ENCODE measurements at regions not wholly inside any gene's neighbourhood (a gene's known extent, or its start where the extent isn't known, plus 50 kb on each side); places are given as distances from the start of the nearest gene placed in this dataset.

GRCh38 chr4:188680004-188680666 lies 540.9 kb downstream of the TRIML1 start:
- Histone ChIP-seq H3K27ac (no peak overlapping the region), H3K4me3 (ENCODE audit: low read depth in 1 of 2, low read length in 1 of 2) (no peak overlapping the region), H3K9me3 (no peaks in the 10 kb centered on the region), H3K36me3 (no peaks in the 10 kb centered on the region), H3K27me3 (no peaks in the 10 kb centered on the region), H3K4me1 (ENCODE audit: control insufficient read depth in 1 of 2, insufficient read depth in 1 of 2, low read depth in 1 of 2, low read length in 1 of 2) (no peaks in the 10 kb centered on the region)
- TF ChIP-seq, protein P1, sequence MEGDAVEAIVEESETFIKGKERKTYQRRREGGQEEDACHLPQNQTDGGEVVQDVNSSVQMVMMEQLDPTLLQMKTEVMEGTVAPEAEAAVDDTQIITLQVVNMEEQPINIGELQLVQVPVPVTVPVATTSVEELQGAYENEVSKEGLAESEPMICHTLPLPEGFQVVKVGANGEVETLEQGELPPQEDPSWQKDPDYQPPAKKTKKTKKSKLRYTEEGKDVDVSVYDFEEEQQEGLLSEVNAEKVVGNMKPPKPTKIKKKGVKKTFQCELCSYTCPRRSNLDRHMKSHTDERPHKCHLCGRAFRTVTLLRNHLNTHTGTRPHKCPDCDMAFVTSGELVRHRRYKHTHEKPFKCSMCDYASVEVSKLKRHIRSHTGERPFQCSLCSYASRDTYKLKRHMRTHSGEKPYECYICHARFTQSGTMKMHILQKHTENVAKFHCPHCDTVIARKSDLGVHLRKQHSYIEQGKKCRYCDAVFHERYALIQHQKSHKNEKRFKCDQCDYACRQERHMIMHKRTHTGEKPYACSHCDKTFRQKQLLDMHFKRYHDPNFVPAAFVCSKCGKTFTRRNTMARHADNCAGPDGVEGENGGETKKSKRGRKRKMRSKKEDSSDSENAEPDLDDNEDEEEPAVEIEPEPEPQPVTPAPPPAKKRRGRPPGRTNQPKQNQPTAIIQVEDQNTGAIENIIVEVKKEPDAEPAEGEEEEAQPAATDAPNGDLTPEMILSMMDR (IDR thresholded peaks at IDR 0.05) = no peak

GRCh38 chr4:188680667-188681063 lies 541.4 kb downstream of the TRIML1 start:
- H3K36me3 ChIP-seq = no peaks in the 10 kb centered on the region

DNA sequence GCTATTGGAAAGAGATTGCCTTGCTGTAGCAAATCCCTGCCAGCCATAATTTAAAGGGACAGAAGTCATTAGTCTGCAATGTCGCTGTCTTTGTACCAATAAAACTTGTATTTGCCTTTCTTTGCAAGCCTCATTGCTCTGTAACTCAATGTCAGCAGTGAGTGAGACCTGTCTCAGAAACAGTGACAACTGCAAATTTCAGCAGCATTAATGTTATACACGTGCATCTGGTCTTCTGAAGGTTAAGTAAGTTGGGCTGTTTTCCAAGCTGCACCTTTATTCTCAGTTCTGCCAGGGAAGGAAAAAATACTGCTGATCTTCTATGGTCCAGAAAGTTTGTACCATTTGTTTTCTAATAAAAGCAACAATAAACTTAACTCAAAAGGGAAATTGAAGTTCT lies 543.1 kb downstream of the TRIML1 start:
- Histone ChIP-seq H3K4me1 (ENCODE audit: control insufficient read depth in 1 of 2, insufficient read depth in 1 of 2, low read depth in 1 of 2, low read length in 1 of 2) (no peaks in the 10 kb centered on the region), H3K27ac (no peak overlapping the region), H3K4me3 (ENCODE audit: low read depth in 1 of 2, low read length in 1 of 2) (no peak overlapping the region), H3K36me3 (no peaks in the 10 kb centered on the region), H3K27me3 (no peaks in the 10 kb centered on the region), H3K9me3 (no peaks in the 10 kb centered on the region)
- TF ChIP-seq, protein P1 (IDR thresholded peaks at IDR 0.05) = no peak

More at GRCh38 chr4:188680667-188681063, 541.4 kb downstream of the TRIML1 start:
- no peak overlapping the region for H3K27ac ChIP-seq
- TF ChIP-seq, protein P1 (IDR thresholded peaks at IDR 0.05) = no peak
- H3K27me3 ChIP-seq = no peaks in the 10 kb centered on the region
- H3K9me3 ChIP-seq = no peaks in the 10 kb centered on the region
- no peak overlapping the region for H3K4me3 ChIP-seq (ENCODE audit: low read depth in 1 of 2, low read length in 1 of 2)
- H3K4me1 ChIP-seq (ENCODE audit: control insufficient read depth in 1 of 2, insufficient read depth in 1 of 2, low read depth in 1 of 2, low read length in 1 of 2) = no peaks in the 10 kb centered on the region

- H3K4me3 ChIP-seq (ENCODE audit: low read depth in 1 of 2, low read length in 1 of 2) = no peak overlapping the region
- no peaks in the 10 kb centered on the region for H3K27me3 ChIP-seq
- no peak overlapping the region for H3K27ac ChIP-seq
- TF ChIP-seq, protein P1 (IDR thresholded peaks at IDR 0.05) = no peak
- H3K36me3 ChIP-seq = no peaks in the 10 kb centered on the region
- H3K9me3 ChIP-seq = peaks cover 5% of the 10 kb centered on the region
- H3K4me1 ChIP-seq (ENCODE audit: control insufficient read depth in 1 of 2, insufficient read depth in 1 of 2, low read depth in 1 of 2, low read length in 1 of 2) = no peaks in the 10 kb centered on the region
These were observed 544.3 kb downstream of the TRIML1 start for GRCh38 chr4:188683571-188683970.

DNA sequence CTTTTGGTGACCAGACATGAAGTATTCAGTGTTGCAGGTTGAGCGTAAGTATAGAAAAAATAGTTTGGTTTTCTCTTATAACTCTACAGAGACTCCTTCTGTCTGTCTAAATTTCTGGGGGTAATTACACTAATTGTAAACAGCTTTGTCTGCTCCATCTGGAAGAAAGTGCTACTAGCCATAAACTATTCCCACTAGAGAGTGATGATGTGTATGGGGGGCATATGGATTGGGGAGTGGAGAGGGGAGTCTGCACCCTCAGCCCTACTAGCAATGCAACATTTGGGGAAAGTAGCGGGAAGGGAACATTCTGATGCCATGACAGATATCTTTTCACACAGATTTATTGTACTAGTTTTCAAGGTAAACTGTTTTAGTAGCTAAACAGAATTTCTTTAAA lies 549.7 kb downstream of the TRIML1 start:
- no peaks in the 10 kb centered on the region for H3K27me3 ChIP-seq
- TF ChIP-seq, protein P1 (IDR thresholded peaks at IDR 0.05) = no peak
- no peaks in the 10 kb centered on the region for H3K4me1 ChIP-seq (ENCODE audit: control insufficient read depth in 1 of 2, insufficient read depth in 1 of 2, low read depth in 1 of 2, low read length in 1 of 2)
- H3K36me3 ChIP-seq = no peaks in the 10 kb centered on the region
- peaks cover 5% of the 10 kb centered on the region for H3K9me3 ChIP-seq
- H3K4me3 ChIP-seq (ENCODE audit: low read depth in 1 of 2, low read length in 1 of 2) = no peak overlapping the region
- H3K27ac ChIP-seq = no peak overlapping the region

Measured in neutrophil (primary cell).